ENCODE measurements at regions not wholly inside any gene's neighbourhood (a gene's known extent, or its start where the extent isn't known, plus 50 kb on each side); places are given as distances from the start of the nearest gene placed in this dataset.

DNA sequence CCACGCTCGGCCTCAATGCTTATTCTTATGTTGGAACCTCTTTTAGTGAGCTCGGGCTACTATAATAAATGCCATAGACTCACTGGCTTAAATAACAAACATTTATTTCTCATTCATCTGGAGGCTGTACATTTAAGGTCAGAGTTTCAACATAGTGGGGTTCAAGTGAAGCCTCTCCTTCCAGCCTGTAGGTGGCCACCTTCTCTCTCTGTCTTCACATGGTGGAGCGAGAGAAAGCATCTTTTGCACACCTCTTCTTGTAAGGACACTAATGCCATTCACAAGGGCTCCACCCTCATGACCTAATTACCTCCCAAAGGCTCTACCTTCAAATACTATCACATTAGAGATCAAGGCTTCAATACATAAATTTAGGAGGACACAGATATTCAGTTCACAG lies 520.3 kb upstream of the EPHA6 start:
- Histone ChIP-seq H3K27ac (ENCODE audit: low read depth, low read length) (no peak overlapping the region), H3K36me3 (ENCODE audit: insufficient read depth, low read length) (no peaks in the 10 kb centered on the region), H4K20me1 (ENCODE audit: insufficient read depth, low read length) (no peaks in the 10 kb centered on the region), H3K4me1 (ENCODE audit: insufficient read depth, low read length) (no peaks in the 10 kb centered on the region), H3K79me2 (ENCODE audit: insufficient read depth, low read length) (no peaks in the 10 kb centered on the region), H3K27me3 (ENCODE audit: insufficient read depth, low read length) (no peaks in the 10 kb centered on the region), H3K9me3 (ENCODE audit: low read depth, low read length) (no peaks in the 10 kb centered on the region), H2AFZ (ENCODE audit: low read length) (no peak overlapping the region), H3K4me2 (ENCODE audit: insufficient read depth, low read length) (no peak overlapping the region), H3K4me3 (ENCODE audit: insufficient read depth, low read length) (no peak overlapping the region)
- no peak for DNase-seq (ENCODE audit: insufficient read length, low spot score, missing footprints)
- TF ChIP-seq, protein P1, sequence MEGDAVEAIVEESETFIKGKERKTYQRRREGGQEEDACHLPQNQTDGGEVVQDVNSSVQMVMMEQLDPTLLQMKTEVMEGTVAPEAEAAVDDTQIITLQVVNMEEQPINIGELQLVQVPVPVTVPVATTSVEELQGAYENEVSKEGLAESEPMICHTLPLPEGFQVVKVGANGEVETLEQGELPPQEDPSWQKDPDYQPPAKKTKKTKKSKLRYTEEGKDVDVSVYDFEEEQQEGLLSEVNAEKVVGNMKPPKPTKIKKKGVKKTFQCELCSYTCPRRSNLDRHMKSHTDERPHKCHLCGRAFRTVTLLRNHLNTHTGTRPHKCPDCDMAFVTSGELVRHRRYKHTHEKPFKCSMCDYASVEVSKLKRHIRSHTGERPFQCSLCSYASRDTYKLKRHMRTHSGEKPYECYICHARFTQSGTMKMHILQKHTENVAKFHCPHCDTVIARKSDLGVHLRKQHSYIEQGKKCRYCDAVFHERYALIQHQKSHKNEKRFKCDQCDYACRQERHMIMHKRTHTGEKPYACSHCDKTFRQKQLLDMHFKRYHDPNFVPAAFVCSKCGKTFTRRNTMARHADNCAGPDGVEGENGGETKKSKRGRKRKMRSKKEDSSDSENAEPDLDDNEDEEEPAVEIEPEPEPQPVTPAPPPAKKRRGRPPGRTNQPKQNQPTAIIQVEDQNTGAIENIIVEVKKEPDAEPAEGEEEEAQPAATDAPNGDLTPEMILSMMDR (IDR thresholded peaks at IDR 0.05; ENCODE audit: extremely low read depth, low read depth, low read length): no peak

DNA sequence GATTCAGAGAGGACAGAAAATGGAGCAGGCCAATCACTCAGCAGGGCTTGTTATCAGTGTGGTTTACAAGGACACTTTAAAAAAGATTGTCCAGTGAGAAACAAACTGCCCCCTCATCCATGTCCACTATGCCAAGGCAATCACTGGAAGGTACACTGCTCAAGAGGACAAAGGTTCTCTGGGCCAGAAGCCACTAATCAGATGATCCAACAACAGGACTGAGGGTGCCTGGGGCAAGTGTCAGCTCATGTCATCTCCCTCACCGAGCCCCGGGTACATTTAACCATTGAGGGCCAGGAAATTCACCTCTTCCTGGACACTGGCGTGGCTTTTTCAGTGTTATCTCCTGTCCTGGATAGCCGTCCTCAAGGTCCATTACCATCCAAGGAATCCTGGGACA lies 513.7 kb upstream of the EPHA6 start:
- no peak overlapping the region for H3K4me3 ChIP-seq (ENCODE audit: insufficient read depth, low read length)
- no peaks in the 10 kb centered on the region for H3K4me1 ChIP-seq (ENCODE audit: insufficient read depth, low read length)
- no peak for DNase-seq (ENCODE audit: insufficient read length, low spot score, missing footprints)
- no peak overlapping the region for H3K4me2 ChIP-seq (ENCODE audit: insufficient read depth, low read length)
- H4K20me1 ChIP-seq (ENCODE audit: insufficient read depth, low read length): no peaks in the 10 kb centered on the region
- H3K36me3 ChIP-seq (ENCODE audit: insufficient read depth, low read length): no peaks in the 10 kb centered on the region
- TF ChIP-seq, protein P1 (IDR thresholded peaks at IDR 0.05; ENCODE audit: extremely low read depth, low read depth, low read length): no peak
- no peaks in the 10 kb centered on the region for H3K9me3 ChIP-seq (ENCODE audit: low read depth, low read length)
- H3K27ac ChIP-seq (ENCODE audit: low read depth, low read length): no peak overlapping the region
- H2AFZ ChIP-seq (ENCODE audit: low read length): no peak overlapping the region
- no peaks in the 10 kb centered on the region for H3K27me3 ChIP-seq (ENCODE audit: insufficient read depth, low read length)
- H3K79me2 ChIP-seq (ENCODE audit: insufficient read depth, low read length): no peaks in the 10 kb centered on the region

DNA sequence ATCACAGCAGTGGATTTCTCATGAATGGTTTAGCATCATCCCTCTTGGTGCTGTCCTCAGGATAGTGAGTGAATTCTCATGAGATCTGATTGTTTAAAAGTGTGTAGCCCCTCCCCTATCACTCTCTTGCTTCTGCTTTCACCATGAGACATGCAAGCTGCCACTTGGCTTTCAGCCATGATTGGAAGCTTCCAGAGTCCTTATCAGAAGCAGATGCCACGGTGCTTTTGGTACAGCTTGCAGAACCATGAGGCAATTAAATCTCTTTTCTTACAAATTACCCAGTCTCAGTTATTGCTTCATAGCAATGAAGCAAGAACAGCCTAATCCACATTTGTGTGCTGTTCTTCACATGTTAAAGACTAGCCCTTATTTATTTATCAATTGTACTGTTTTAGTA lies 495.2 kb upstream of the EPHA6 start:
- H3K9me3 ChIP-seq (ENCODE audit: low read depth, low read length): no peaks in the 10 kb centered on the region
- no peaks in the 10 kb centered on the region for H3K79me2 ChIP-seq (ENCODE audit: insufficient read depth, low read length)
- H4K20me1 ChIP-seq (ENCODE audit: insufficient read depth, low read length): no peaks in the 10 kb centered on the region
- no peaks in the 10 kb centered on the region for H3K4me1 ChIP-seq (ENCODE audit: insufficient read depth, low read length)
- no peak overlapping the region for H3K27ac ChIP-seq (ENCODE audit: low read depth, low read length)
- TF ChIP-seq, protein P1 (IDR thresholded peaks at IDR 0.05; ENCODE audit: extremely low read depth, low read depth, low read length): no peak
- H3K4me3 ChIP-seq (ENCODE audit: insufficient read depth, low read length): no peak overlapping the region
- H2AFZ ChIP-seq (ENCODE audit: low read length): no peak overlapping the region
- DNase-seq (ENCODE audit: insufficient read length, low spot score, missing footprints): no peak
- no peaks in the 10 kb centered on the region for H3K36me3 ChIP-seq (ENCODE audit: insufficient read depth, low read length)
- no peaks in the 10 kb centered on the region for H3K27me3 ChIP-seq (ENCODE audit: insufficient read depth, low read length)
- H3K4me2 ChIP-seq (ENCODE audit: insufficient read depth, low read length): no peak overlapping the region

DNA sequence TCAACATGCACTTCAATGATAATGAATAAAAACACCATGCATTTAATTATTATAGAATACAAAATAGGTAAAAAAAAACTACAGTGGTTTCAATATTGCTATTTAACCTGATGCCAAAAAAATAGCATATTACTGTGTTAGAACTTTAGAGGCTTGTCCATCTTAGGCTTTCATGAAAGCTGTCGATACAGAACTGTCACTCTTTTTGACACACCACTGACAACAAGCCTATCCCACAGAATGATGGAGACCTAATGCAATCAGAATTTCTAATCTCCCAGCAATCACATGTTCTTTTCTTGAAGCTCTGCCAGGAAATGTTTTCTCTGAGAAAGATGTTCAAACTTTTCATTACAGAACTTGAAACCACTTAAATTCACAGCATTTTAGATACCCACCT lies 490.3 kb upstream of the EPHA6 start:
- DNase-seq (ENCODE audit: insufficient read length, low spot score, missing footprints): no peak
- Histone ChIP-seq H4K20me1 (ENCODE audit: insufficient read depth, low read length) (no peaks in the 10 kb centered on the region), H3K9me3 (ENCODE audit: low read depth, low read length) (no peaks in the 10 kb centered on the region), H3K36me3 (ENCODE audit: insufficient read depth, low read length) (no peaks in the 10 kb centered on the region), H3K4me1 (ENCODE audit: insufficient read depth, low read length) (no peaks in the 10 kb centered on the region), H3K27me3 (ENCODE audit: insufficient read depth, low read length) (no peaks in the 10 kb centered on the region), H3K27ac (ENCODE audit: low read depth, low read length) (no peak overlapping the region), H3K4me3 (ENCODE audit: insufficient read depth, low read length) (no peak overlapping the region), H3K79me2 (ENCODE audit: insufficient read depth, low read length) (no peaks in the 10 kb centered on the region), H2AFZ (ENCODE audit: low read length) (no peak overlapping the region), H3K4me2 (ENCODE audit: insufficient read depth, low read length) (no peak overlapping the region)
- TF ChIP-seq, protein P1 (IDR thresholded peaks at IDR 0.05; ENCODE audit: extremely low read depth, low read depth, low read length): no peak

Measured in osteoblast (primary cell).